ENCODE measurements at regions not wholly inside any gene's neighbourhood (a gene's known extent, or its start where the extent isn't known, plus 50 kb on each side); places are given as distances from the start of the nearest gene placed in this dataset.

- Histone ChIP-seq H3K27ac (replicated peaks) (no peak overlapping the region), H3K4me3 (replicated peaks; ENCODE audit: insufficient read depth, low read length) (no peak overlapping the region), H3K27me3 (ENCODE audit: insufficient read depth, poor library complexity, severe bottlenecking) (no peaks in the 10 kb centered on the region)
- no peak for DNase-seq (ENCODE audit: low read depth in 1 of 2, low spot score in 1 of 2)
- TF ChIP-seq POLR2AphosphoS5 (IDR thresholded peaks at IDR 0.05; ENCODE audit: low read depth) (no peak), REST (IDR thresholded peaks at IDR 0.05; ENCODE audit: insufficient replicate concordance, low read depth) (no peak), CTCF (IDR thresholded peaks at IDR 0.05; ENCODE audit: insufficient read depth, low read length) (no peak), GABPA (IDR thresholded peaks at IDR 0.05; ENCODE audit: low read depth) (no peak), SPI1 (IDR thresholded peaks at IDR 0.05; ENCODE audit: borderline replicate concordance, low read depth) (no peak)
These were observed 760.4 kb downstream of the NTRK3 start for GRCh38 chr15:87496109-87496508.

- no peak overlapping the region for H3K4me3 ChIP-seq (replicated peaks; ENCODE audit: insufficient read depth, low read length)
- DNase-seq (ENCODE audit: low read depth in 1 of 2, low spot score in 1 of 2): no peak
- no peak overlapping the region for H3K27ac ChIP-seq (replicated peaks)
- TF ChIP-seq CTCF (IDR thresholded peaks at IDR 0.05; ENCODE audit: insufficient read depth, low read length): no peak
- TF ChIP-seq GABPA (IDR thresholded peaks at IDR 0.05; ENCODE audit: low read depth): no peak
- no peak for TF ChIP-seq POLR2AphosphoS5 (IDR thresholded peaks at IDR 0.05; ENCODE audit: low read depth)
- TF ChIP-seq REST (IDR thresholded peaks at IDR 0.05; ENCODE audit: insufficient replicate concordance, low read depth): no peak
- no peak for TF ChIP-seq SPI1 (IDR thresholded peaks at IDR 0.05; ENCODE audit: borderline replicate concordance, low read depth)
- no peaks in the 10 kb centered on the region for H3K27me3 ChIP-seq (ENCODE audit: insufficient read depth, poor library complexity, severe bottlenecking)
These were observed 762.7 kb downstream of the NTRK3 start for GRCh38 chr15:87493803-87494202.

GRCh38 chr15:87492321-87492720 is 764.2 kb downstream of the NTRK3 start:
- Histone ChIP-seq H3K27ac (replicated peaks) (no peak overlapping the region), H3K4me3 (replicated peaks; ENCODE audit: insufficient read depth, low read length) (no peak overlapping the region), H3K27me3 (ENCODE audit: insufficient read depth, poor library complexity, severe bottlenecking) (no peaks in the 10 kb centered on the region)
- TF ChIP-seq CTCF (IDR thresholded peaks at IDR 0.05; ENCODE audit: insufficient read depth, low read length) (no peak), POLR2AphosphoS5 (IDR thresholded peaks at IDR 0.05; ENCODE audit: low read depth) (no peak), GABPA (IDR thresholded peaks at IDR 0.05; ENCODE audit: low read depth) (no peak), SPI1 (IDR thresholded peaks at IDR 0.05; ENCODE audit: borderline replicate concordance, low read depth) (no peak), REST (IDR thresholded peaks at IDR 0.05; ENCODE audit: insufficient replicate concordance, low read depth) (no peak)
- no peak for DNase-seq (ENCODE audit: low read depth in 1 of 2, low spot score in 1 of 2)

Measured in HL-60 (cell line).